ENCODE measurements at regions not wholly inside any gene's neighbourhood (a gene's known extent, or its start where the extent isn't known, plus 50 kb on each side); places are given as distances from the start of the nearest gene placed in this dataset.
A peak's percentile ranks its signal among the peaks of the same experiment; 100 is the strongest.
"Not testable (repeated sequence)": the region's sequence is repeated elsewhere in the genome, so short reads cannot be mapped to it uniquely, and the experiment has no call there.

- not testable (repeated sequence) for H2BK12ac ChIP-seq (ENCODE audit: insufficient read length, low read depth, low read length); H4K20me1 ChIP-seq (ENCODE audit: control insufficient read depth, insufficient read depth, insufficient read length); H3T11ph ChIP-seq (ENCODE audit: low read length); H2AK5ac ChIP-seq (ENCODE audit: insufficient read length, low read length); H3K14ac ChIP-seq (ENCODE audit: insufficient read depth, low read length); H3K9ac ChIP-seq (ENCODE audit: extremely low read depth, insufficient read length, low read length); H3K79me1 ChIP-seq (ENCODE audit: insufficient read depth, low read depth, low read length, poor library complexity, severe bottlenecking); H2BK15ac ChIP-seq (ENCODE audit: low read depth, low read length); DNase-seq; H3K23ac ChIP-seq (ENCODE audit: insufficient read length, low read depth, low read length); H3K18ac ChIP-seq (ENCODE audit: insufficient read length, low read depth, low read length); H3K4ac ChIP-seq (ENCODE audit: low read depth, low read length); H3K36me3 Mint-ChIP-seq (ENCODE audit: insufficient read depth in 1 of 3, low read depth in 3 of 3); H2BK120ac ChIP-seq (ENCODE audit: low read depth, low read length, poor library complexity, severe bottlenecking); H3K4me2 ChIP-seq (ENCODE audit: insufficient read depth, insufficient read length, low read length); H3K27me3 Mint-ChIP-seq (ENCODE audit: low read depth); H3K4me1 Mint-ChIP-seq; H3K27ac Mint-ChIP-seq; H3K9me3 Mint-ChIP-seq; H3K27ac ChIP-seq (ENCODE audit: insufficient read length, low read depth, low read length); H3K27me3 ChIP-seq (ENCODE audit: insufficient read depth, low read length); H4K91ac ChIP-seq (ENCODE audit: insufficient read length, low read depth, low read length); H2AFZ ChIP-seq (ENCODE audit: low read length); H4K5ac ChIP-seq (ENCODE audit: insufficient read length, low read depth, low read length); H3K4me1 ChIP-seq (ENCODE audit: insufficient read depth, low read length); H2BK5ac ChIP-seq (ENCODE audit: insufficient read length, low read length); H3K56ac ChIP-seq (ENCODE audit: insufficient read length, low read depth, low read length); H3K23me2 ChIP-seq (ENCODE audit: insufficient read length, low read depth, low read length, poor library complexity, severe bottlenecking); H4K8ac ChIP-seq (replicated peaks; ENCODE audit: insufficient read length, low read depth, low read length); H3K4me3 Mint-ChIP-seq; H3K79me2 ChIP-seq (ENCODE audit: insufficient read depth, low read length); H3K9me3 ChIP-seq (ENCODE audit: control insufficient read depth, low read depth, low read length); H2BK20ac ChIP-seq (ENCODE audit: low read depth, low read length, poor library complexity, severe bottlenecking)
- WGBS (ENCODE audit: extremely low coverage, insufficient read length, low lambda C conversion rate), result no CpG with 5 or more reads among the region's 12 CpGs
Observed at GRCh38 chr16:88153516-88153915, 202.3 kb downstream of the BANP start.

DNA sequence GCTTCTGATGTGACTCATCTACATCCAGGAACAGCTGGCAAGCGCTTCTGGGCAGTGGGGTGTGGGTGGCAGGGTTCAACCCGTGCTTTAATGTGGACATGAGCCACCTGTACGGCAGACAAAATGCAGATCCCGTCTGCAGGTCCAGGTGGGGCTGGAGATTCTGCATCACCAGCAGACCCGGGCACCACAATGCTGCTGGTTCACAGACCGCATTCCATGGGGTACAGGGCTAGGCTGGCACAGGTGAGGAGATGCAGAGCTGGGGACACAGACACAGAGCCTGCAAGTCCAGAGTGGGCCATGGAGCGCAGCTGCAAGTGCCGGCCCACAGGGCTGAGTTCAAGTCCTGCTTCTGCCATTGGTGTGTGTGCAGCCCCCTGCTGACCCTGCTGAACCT lies 203.7 kb downstream of the BANP start:
- not testable (repeated sequence) for H3K36me3 Mint-ChIP-seq (ENCODE audit: insufficient read depth in 1 of 3, low read depth in 3 of 3); H3K79me2 ChIP-seq (ENCODE audit: insufficient read depth, low read length); H3K4me1 Mint-ChIP-seq; H4K8ac ChIP-seq (replicated peaks; ENCODE audit: insufficient read length, low read depth, low read length); H2BK12ac ChIP-seq (ENCODE audit: insufficient read length, low read depth, low read length); H2BK15ac ChIP-seq (ENCODE audit: low read depth, low read length); H3K9ac ChIP-seq (ENCODE audit: extremely low read depth, insufficient read length, low read length); H3K56ac ChIP-seq (ENCODE audit: insufficient read length, low read depth, low read length); H2BK120ac ChIP-seq (ENCODE audit: low read depth, low read length, poor library complexity, severe bottlenecking); DNase-seq; H2BK20ac ChIP-seq (ENCODE audit: low read depth, low read length, poor library complexity, severe bottlenecking); H3K27me3 Mint-ChIP-seq (ENCODE audit: low read depth); H3K9me3 Mint-ChIP-seq; H4K20me1 ChIP-seq (ENCODE audit: control insufficient read depth, insufficient read depth, insufficient read length); H4K91ac ChIP-seq (ENCODE audit: insufficient read length, low read depth, low read length); H3K23ac ChIP-seq (ENCODE audit: insufficient read length, low read depth, low read length); H2AFZ ChIP-seq (ENCODE audit: low read length); H3K27me3 ChIP-seq (ENCODE audit: insufficient read depth, low read length); H2BK5ac ChIP-seq (ENCODE audit: insufficient read length, low read length); H3T11ph ChIP-seq (ENCODE audit: low read length); H3K9me3 ChIP-seq (ENCODE audit: control insufficient read depth, low read depth, low read length); H3K4me1 ChIP-seq (ENCODE audit: insufficient read depth, low read length); H3K23me2 ChIP-seq (ENCODE audit: insufficient read length, low read depth, low read length, poor library complexity, severe bottlenecking); H3K4ac ChIP-seq (ENCODE audit: low read depth, low read length); H4K5ac ChIP-seq (ENCODE audit: insufficient read length, low read depth, low read length); H3K4me3 Mint-ChIP-seq; H3K14ac ChIP-seq (ENCODE audit: insufficient read depth, low read length); H3K4me2 ChIP-seq (ENCODE audit: insufficient read depth, insufficient read length, low read length); H3K18ac ChIP-seq (ENCODE audit: insufficient read length, low read depth, low read length); H3K79me1 ChIP-seq (ENCODE audit: insufficient read depth, low read depth, low read length, poor library complexity, severe bottlenecking); H3K27ac ChIP-seq (ENCODE audit: insufficient read length, low read depth, low read length); H2AK5ac ChIP-seq (ENCODE audit: insufficient read length, low read length)
- peak overlapping the region in 1 of 3 experiments; percentile 44; a peak in 1 of 7 replicates for H3K27ac Mint-ChIP-seq
- no CpG with 5 or more reads among the region's 8 CpGs for WGBS (ENCODE audit: extremely low coverage, insufficient read length, low lambda C conversion rate)

Data from H9 (cell line).